Cardiac fibroblast (primary cell): ENCODE measurements at regions not wholly inside any gene's neighbourhood (a gene's known extent, or its start where the extent isn't known, plus 50 kb on each side); places are given as distances from the start of the nearest gene placed in this dataset.

Experiments used
- DNase-seq, 2 donors: peaks; one replicate each; pipeline versions ENCODE4 v3.0.0 to v3.0.0-alpha.2; 2010; ENCODE audit warnings: low read depth in 2 of 2
- H3K4me3 ChIP-seq, 2 donors: replicated peaks in 1 of 2; 1 replicate in 1 of 2; 2 replicates in 1 of 2; pipeline ENCODE4 v1.5.1; 2011; ENCODE audit warnings: low read depth in 2 of 2, low read length in 2 of 2, mild to moderate bottlenecking in 2 of 2, moderate library complexity in 1 of 2
- TF ChIP-seq, protein P1 (sequence below): IDR thresholded peaks from one replicate; pipeline ENCODE4 v1.5.1; 2011; ENCODE audit warnings: low read depth, mild to moderate bottlenecking, low read length, inconsistent platforms

- no peak overlapping the region for H3K4me3 ChIP-seq
- TF ChIP-seq, protein P1, sequence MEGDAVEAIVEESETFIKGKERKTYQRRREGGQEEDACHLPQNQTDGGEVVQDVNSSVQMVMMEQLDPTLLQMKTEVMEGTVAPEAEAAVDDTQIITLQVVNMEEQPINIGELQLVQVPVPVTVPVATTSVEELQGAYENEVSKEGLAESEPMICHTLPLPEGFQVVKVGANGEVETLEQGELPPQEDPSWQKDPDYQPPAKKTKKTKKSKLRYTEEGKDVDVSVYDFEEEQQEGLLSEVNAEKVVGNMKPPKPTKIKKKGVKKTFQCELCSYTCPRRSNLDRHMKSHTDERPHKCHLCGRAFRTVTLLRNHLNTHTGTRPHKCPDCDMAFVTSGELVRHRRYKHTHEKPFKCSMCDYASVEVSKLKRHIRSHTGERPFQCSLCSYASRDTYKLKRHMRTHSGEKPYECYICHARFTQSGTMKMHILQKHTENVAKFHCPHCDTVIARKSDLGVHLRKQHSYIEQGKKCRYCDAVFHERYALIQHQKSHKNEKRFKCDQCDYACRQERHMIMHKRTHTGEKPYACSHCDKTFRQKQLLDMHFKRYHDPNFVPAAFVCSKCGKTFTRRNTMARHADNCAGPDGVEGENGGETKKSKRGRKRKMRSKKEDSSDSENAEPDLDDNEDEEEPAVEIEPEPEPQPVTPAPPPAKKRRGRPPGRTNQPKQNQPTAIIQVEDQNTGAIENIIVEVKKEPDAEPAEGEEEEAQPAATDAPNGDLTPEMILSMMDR = no peak
- DNase-seq = peak; percentile 15 to 94
Observed at GRCh38 chr13:100887729-100888151, 213.1 kb upstream of the TMTC4 start.

DNA sequence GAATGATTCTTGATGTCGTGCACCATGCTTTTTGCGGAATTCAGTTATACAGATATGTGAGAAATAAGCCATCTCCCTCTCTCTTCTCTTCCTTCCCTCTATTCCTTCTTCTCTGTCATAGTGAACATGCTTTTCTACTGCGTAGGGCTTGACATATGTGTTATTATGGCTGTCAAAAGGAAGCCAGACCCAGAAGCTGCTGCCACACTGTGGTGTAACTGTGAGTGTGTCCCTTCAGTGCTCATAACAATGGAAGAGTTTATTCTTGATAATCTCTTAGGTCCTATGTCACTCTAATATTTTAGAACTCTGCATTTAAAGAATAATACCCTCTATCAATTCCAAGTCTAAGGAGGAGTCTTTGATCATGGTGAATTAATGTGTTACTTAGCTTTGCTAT is 208.9 kb upstream of the TMTC4 start:
- TF ChIP-seq, protein P1 = peak; percentile 1
- H3K4me3 ChIP-seq = no peak overlapping the region
- DNase-seq = no peak

- TF ChIP-seq, protein P1 = no peak
- H3K4me3 ChIP-seq = no peak overlapping the region
- DNase-seq = no peak
Observed at GRCh38 chr13:100881291-100881864, 206.8 kb upstream of the TMTC4 start.

GRCh38 chr13:100880166-100880565 is 205.6 kb upstream of the TMTC4 start:
- no peak for DNase-seq
- H3K4me3 ChIP-seq = no peak overlapping the region
- TF ChIP-seq, protein P1 = no peak

GRCh38 chr13:100879255-100879654 is 204.7 kb upstream of the TMTC4 start:
- TF ChIP-seq, protein P1 = no peak
- no peak overlapping the region for H3K4me3 ChIP-seq
- no peak for DNase-seq

GRCh38 chr13:100876044-100876403 is 201.4 kb upstream of the TMTC4 start:
- TF ChIP-seq, protein P1 = no peak
- no peak overlapping the region for H3K4me3 ChIP-seq
- DNase-seq = no peak
